Panc1 (cell line): ENCODE measurements at regions not wholly inside any gene's neighbourhood (a gene's known extent, or its start where the extent isn't known, plus 50 kb on each side); places are given as distances from the start of the nearest gene placed in this dataset.

ENCODE experiments used
- ATAC-seq: fragments of 200-7000 bp; cut with Tn5 transposase; 2 replicates; pipeline ENCODE4 v1.9.1; 2020; ENCODE audit warnings: mild to moderate bottlenecking, moderate library complexity
- BruUV-seq: library from RNA; stranded (reverse); fragments of 400-500 nt; replicated peaks from 2 replicates; lab custom pipeline; 2021; lab: Mats Ljungman, UMichigan
- CTCF ChIA-PET: fragments of 300-600 bp; sonication (Branson Sonifier 250); formaldehyde crosslinking; loops from one replicate; lab custom pipeline; 2022; ENCODE audit warnings: antibody characterized with exemption; lab: Charles Lee
- POLR2A ChIA-PET: fragments of 300-600 bp; sonication (Branson Sonifier 250); formaldehyde crosslinking; loops from one replicate; lab custom pipeline; 2022; ENCODE audit warnings: antibody characterized with exemption; lab: Charles Lee
- DNase-seq: peaks from one replicate; pipeline ENCODE4 v3.0.0-alpha.2; 2010; ENCODE audit warnings: low read depth, low spot score
- H3K27ac ChIP-seq: 2 replicates; pipeline ENCODE4 v1.5.1; 2011; ENCODE audit warnings: mild to moderate bottlenecking, low read length, inconsistent platforms
- H3K27me3 ChIP-seq: fragments of 200-500 bp; sonication (Bioruptor generic); 2 replicates; pipeline ENCODE4 v1.6.0; 2014; ENCODE audit warnings: low read length, inconsistent platforms; ENCODE audit not compliant: control insufficient read depth, insufficient read depth
- H3K36me3 ChIP-seq: fragments of 200-500 bp; sonication (Bioruptor generic); 2 replicates; pipeline ENCODE4 v1.5.1; 2014; ENCODE audit warnings: inconsistent platforms, mild to moderate bottlenecking, low read length, moderate library complexity; ENCODE audit not compliant: control insufficient read depth, insufficient read depth
- H3K4me1 ChIP-seq: 2 replicates; pipeline ENCODE4 v1.5.1; 2011; ENCODE audit warnings: inconsistent platforms, mild to moderate bottlenecking, low read length, moderate library complexity; ENCODE audit not compliant: control insufficient read depth, insufficient read depth
- H3K4me3 ChIP-seq, 2 experiments: 2 replicates each; pipeline ENCODE4 v1.5.1; 2011 to 2012; ENCODE audit warnings: low read depth in 2 of 2, low read length in 2 of 2, mild to moderate bottlenecking in 2 of 2, inconsistent platforms in 1 of 2, moderate library complexity in 1 of 2
- H3K9me3 ChIP-seq: fragments of 200-500 bp; sonication (Bioruptor generic); 2 replicates; pipeline ENCODE4 v1.5.1; 2014; ENCODE audit warnings: low read depth, mild to moderate bottlenecking, inconsistent platforms, low read length, moderate library complexity; ENCODE audit not compliant: control insufficient read depth, insufficient read depth
- POLR2AphosphoS5 ChIP-seq: IDR thresholded peaks from 2 replicates; pipeline ENCODE4 v1.6.1; 2012; ENCODE audit warnings: mild to moderate bottlenecking, low read depth, low read length, moderate library complexity
- SIN3A ChIP-seq: IDR thresholded peaks from 2 replicates; pipeline ENCODE4 v1.6.1; 2012; ENCODE audit warnings: low read depth, mild to moderate bottlenecking, low read length, moderate library complexity, borderline replicate concordance; ENCODE audit not compliant: insufficient read depth
- TCF7L2 ChIP-seq: IDR thresholded peaks from 2 replicates; pipeline ENCODE4 v1.6.1; 2011; ENCODE audit warnings: mild to moderate bottlenecking, low read depth, low read length, inconsistent platforms
- in situ Hi-C: cut with HindIII; loops from 2 replicates; pipeline ENCODE4 v1.10.0; 2016; ENCODE audit warnings: low sequenced_read_pairs, low pct_unique_long_range_greater_than_20kb
- intact Hi-C: fragments of 100-400 bp; cut with micrococcal nuclease; formaldehyde crosslinking; loops from one replicate; pipeline ENCODE4 v1.10.0; 2022; ENCODE audit not compliant: unreplicated experiment
- TF ChIP-seq, protein P1 (sequence below), 2 experiments: IDR thresholded peaks; 2 replicates each; pipeline ENCODE4 v1.6.1; 2011 to 2012; ENCODE audit warnings: low read depth in 2 of 2, control low read depth in 1 of 2, low read length in 1 of 2, mild to moderate bottlenecking in 1 of 2, moderate library complexity in 1 of 2; ENCODE audit not compliant: insufficient read depth in 1 of 2
- TF ChIP-seq, protein P2 (sequence below): fragments of 450-650 bp; IDR thresholded peaks from 2 replicates; pipeline ENCODE4 v1.5.1; 2017; ENCODE audit warnings: mild to moderate bottlenecking

DNA sequence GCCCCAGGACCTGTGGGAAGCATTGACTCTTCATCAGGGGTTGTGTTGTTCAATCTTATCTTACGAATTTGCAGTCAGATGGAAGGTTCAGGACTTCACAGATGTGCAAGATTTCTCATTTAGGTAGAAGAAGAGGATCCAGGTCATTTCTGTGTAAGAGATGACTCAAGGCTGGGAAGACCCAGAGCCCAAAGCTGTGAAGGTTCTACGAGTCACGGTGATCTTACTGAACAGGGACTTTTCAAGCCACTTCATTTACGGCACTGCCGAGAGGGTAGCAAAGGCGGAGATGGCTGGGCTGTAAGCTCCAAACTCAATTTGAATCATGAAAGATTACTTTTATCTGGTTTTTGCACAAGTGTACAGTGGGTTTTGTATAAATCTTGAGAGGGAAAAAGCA, 228.0 kb upstream of the MEX3C start:
- no peak for DNase-seq
- TF ChIP-seq, protein P1, sequence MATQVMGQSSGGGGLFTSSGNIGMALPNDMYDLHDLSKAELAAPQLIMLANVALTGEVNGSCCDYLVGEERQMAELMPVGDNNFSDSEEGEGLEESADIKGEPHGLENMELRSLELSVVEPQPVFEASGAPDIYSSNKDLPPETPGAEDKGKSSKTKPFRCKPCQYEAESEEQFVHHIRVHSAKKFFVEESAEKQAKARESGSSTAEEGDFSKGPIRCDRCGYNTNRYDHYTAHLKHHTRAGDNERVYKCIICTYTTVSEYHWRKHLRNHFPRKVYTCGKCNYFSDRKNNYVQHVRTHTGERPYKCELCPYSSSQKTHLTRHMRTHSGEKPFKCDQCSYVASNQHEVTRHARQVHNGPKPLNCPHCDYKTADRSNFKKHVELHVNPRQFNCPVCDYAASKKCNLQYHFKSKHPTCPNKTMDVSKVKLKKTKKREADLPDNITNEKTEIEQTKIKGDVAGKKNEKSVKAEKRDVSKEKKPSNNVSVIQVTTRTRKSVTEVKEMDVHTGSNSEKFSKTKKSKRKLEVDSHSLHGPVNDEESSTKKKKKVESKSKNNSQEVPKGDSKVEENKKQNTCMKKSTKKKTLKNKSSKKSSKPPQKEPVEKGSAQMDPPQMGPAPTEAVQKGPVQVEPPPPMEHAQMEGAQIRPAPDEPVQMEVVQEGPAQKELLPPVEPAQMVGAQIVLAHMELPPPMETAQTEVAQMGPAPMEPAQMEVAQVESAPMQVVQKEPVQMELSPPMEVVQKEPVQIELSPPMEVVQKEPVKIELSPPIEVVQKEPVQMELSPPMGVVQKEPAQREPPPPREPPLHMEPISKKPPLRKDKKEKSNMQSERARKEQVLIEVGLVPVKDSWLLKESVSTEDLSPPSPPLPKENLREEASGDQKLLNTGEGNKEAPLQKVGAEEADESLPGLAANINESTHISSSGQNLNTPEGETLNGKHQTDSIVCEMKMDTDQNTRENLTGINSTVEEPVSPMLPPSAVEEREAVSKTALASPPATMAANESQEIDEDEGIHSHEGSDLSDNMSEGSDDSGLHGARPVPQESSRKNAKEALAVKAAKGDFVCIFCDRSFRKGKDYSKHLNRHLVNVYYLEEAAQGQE (IDR thresholded peaks at IDR 0.05; ENCODE audit: insufficient read depth in 1 of 2, low read depth in 2 of 2, low read length in 1 of 2): no peak
- TF ChIP-seq SIN3A: no peak
- TF ChIP-seq POLR2AphosphoS5: no peak
- TF ChIP-seq TCF7L2: no peak
- TF ChIP-seq, protein P2, sequence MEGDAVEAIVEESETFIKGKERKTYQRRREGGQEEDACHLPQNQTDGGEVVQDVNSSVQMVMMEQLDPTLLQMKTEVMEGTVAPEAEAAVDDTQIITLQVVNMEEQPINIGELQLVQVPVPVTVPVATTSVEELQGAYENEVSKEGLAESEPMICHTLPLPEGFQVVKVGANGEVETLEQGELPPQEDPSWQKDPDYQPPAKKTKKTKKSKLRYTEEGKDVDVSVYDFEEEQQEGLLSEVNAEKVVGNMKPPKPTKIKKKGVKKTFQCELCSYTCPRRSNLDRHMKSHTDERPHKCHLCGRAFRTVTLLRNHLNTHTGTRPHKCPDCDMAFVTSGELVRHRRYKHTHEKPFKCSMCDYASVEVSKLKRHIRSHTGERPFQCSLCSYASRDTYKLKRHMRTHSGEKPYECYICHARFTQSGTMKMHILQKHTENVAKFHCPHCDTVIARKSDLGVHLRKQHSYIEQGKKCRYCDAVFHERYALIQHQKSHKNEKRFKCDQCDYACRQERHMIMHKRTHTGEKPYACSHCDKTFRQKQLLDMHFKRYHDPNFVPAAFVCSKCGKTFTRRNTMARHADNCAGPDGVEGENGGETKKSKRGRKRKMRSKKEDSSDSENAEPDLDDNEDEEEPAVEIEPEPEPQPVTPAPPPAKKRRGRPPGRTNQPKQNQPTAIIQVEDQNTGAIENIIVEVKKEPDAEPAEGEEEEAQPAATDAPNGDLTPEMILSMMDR: no peak
- POLR2A ChIA-PET: no interaction called here
- no peaks in the 10 kb centered on the region for H3K9me3 ChIP-seq
- BruUV-seq: no TSS peak
- H3K27ac ChIP-seq: no peak overlapping the region
- no peaks in the 10 kb centered on the region for H3K36me3 ChIP-seq
- intact Hi-C loops (no loop called here), in situ Hi-C loops (no loop called here)
- ATAC-seq: no peak
- no peaks in the 10 kb centered on the region for H3K4me1 ChIP-seq
- no peak overlapping the region for H3K4me3 ChIP-seq
- CTCF ChIA-PET: no interaction called here
- H3K27me3 ChIP-seq: no peaks in the 10 kb centered on the region

DNA sequence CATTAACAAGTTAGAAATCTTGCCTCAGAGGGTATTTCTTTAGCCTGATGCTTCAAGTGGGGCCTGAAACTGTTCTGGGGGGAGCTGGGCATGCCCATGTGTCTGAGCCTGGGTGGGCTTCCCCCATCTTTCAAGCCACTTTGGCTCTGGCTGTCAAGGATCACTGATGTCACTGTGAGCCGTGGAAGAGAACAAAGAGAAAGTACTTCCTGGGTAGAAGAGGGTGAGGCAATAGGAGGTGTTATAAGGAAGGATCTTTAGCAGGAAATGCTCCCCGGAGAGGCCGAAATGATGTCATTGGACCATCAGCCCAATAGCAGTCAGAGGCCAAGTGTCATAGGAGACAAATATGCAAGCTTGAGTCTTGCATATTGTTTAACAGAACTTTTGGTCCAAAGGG, 228.4 kb upstream of the MEX3C start:
- BruUV-seq: no TSS peak
- no peaks in the 10 kb centered on the region for H3K36me3 ChIP-seq
- no peak for ATAC-seq
- in situ Hi-C loops (no loop called here), intact Hi-C loops (no loop called here)
- no peak for TF ChIP-seq TCF7L2
- TF ChIP-seq SIN3A: no peak
- no peak overlapping the region for H3K27ac ChIP-seq
- H3K4me3 ChIP-seq: no peak overlapping the region
- DNase-seq: no peak
- CTCF ChIA-PET: no interaction called here
- H3K27me3 ChIP-seq: no peaks in the 10 kb centered on the region
- H3K4me1 ChIP-seq: no peaks in the 10 kb centered on the region
- no peaks in the 10 kb centered on the region for H3K9me3 ChIP-seq
- POLR2A ChIA-PET: no interaction called here

DNA sequence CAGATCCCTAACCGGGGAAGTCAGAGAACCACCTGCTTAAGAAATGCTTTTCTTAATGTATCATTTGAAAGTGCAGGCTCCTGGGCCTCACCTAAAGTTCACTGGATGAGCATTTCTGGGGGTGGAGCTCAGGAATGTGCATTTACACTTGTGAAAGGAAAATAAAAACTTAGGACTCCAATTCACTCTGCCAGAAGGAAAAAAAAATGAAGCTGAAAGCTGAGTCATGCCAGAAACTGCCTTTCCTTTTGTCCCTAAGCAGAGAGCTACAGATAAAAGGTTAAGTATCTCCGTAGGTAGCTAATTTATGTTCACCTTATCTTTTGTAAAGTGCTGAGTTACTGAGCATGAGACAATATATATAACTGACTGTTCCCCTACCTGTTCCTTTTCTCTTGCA, 229.5 kb upstream of the MEX3C start:
- BruUV-seq: no TSS peak
- in situ Hi-C loops (no loop called here), intact Hi-C loops (no loop called here)
- H3K27ac ChIP-seq: no peak overlapping the region
- no peaks in the 10 kb centered on the region for H3K4me1 ChIP-seq
- ChIA-PET POLR2A (no interaction called here), CTCF (no interaction called here)
- H3K27me3 ChIP-seq: no peaks in the 10 kb centered on the region
- H3K36me3 ChIP-seq: no peaks in the 10 kb centered on the region
- DNase-seq (no peak), ATAC-seq (no peak)
- H3K9me3 ChIP-seq: no peaks in the 10 kb centered on the region
- TF ChIP-seq, protein P2: no peak
- no peak for TF ChIP-seq SIN3A
- TF ChIP-seq TCF7L2: no peak
- no peak for TF ChIP-seq POLR2AphosphoS5
- TF ChIP-seq, protein P1 (IDR thresholded peaks at IDR 0.05; ENCODE audit: insufficient read depth in 1 of 2, low read depth in 2 of 2, low read length in 1 of 2): no peak
- no peak overlapping the region for H3K4me3 ChIP-seq
